Adipocyte (in vitro differentiated cells): ENCODE measurements at regions not wholly inside any gene's neighbourhood (a gene's known extent, or its start where the extent isn't known, plus 50 kb on each side); places are given as distances from the start of the nearest gene placed in this dataset.
A peak's percentile ranks its signal among the peaks of the same experiment; 100 is the strongest.

Experiments used
- DNase-seq: peaks from one replicate; pipeline ENCODE4 v3.0.0-alpha.2; 2015; ENCODE audit warnings: low read depth
- H3K27me3 ChIP-seq: replicated peaks from 2 replicates; pipeline ENCODE4 v1.7.0; 2013; ENCODE audit warnings: mild to moderate bottlenecking, low read length, moderate library complexity; ENCODE audit not compliant: control insufficient read depth, insufficient read depth
- H3K36me3 ChIP-seq: 2 replicates; pipeline ENCODE4 v1.7.0; 2013; ENCODE audit warnings: low read length, mild to moderate bottlenecking, moderate library complexity; ENCODE audit not compliant: control insufficient read depth, insufficient read depth, severe bottlenecking
- H3K4me1 ChIP-seq: 2 replicates; pipeline ENCODE4 v1.7.0; 2013; ENCODE audit warnings: mild to moderate bottlenecking, low read length, moderate library complexity; ENCODE audit not compliant: control insufficient read depth, insufficient read depth
- H3K4me3 ChIP-seq: 2 replicates; pipeline ENCODE4 v1.7.0; 2013; ENCODE audit warnings: mild to moderate bottlenecking, low read length, moderate library complexity
- H3K9ac ChIP-seq: 2 replicates; pipeline ENCODE4 v1.7.0; 2013; ENCODE audit warnings: mild to moderate bottlenecking, low read length, moderate library complexity
- H3K9me3 ChIP-seq: 2 replicates; pipeline ENCODE4 v1.7.0; 2013; ENCODE audit warnings: mild to moderate bottlenecking, low read length, moderate library complexity; ENCODE audit not compliant: control insufficient read depth

DNA sequence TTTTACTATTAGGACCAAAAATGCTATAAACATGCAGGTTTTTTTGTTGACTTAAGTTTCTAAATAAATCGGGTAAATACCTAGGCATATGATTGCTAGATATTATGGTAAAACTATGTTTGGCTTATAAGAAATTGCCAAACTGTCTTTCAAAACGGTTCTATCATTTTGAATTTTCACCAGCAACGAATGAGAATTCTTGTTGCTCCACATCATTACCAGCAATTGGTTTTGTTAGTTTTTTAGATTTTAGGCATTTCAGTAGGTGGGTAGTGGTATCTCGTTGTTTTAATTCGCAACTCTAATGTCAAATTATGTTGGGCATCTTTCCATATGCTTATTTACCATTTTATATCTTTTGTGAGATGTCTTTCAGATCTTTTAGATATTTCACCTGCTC is 510.2 kb downstream of the JRKL start:
- no peaks in the 10 kb centered on the region for H3K4me1 ChIP-seq
- no peak overlapping the region for H3K9ac ChIP-seq
- H3K4me3 ChIP-seq, result no peak overlapping the region
- H3K27me3 ChIP-seq, result no peaks in the 10 kb centered on the region
- no peaks in the 10 kb centered on the region for H3K36me3 ChIP-seq
- no peak for DNase-seq
- H3K9me3 ChIP-seq, result no peaks in the 10 kb centered on the region

DNA sequence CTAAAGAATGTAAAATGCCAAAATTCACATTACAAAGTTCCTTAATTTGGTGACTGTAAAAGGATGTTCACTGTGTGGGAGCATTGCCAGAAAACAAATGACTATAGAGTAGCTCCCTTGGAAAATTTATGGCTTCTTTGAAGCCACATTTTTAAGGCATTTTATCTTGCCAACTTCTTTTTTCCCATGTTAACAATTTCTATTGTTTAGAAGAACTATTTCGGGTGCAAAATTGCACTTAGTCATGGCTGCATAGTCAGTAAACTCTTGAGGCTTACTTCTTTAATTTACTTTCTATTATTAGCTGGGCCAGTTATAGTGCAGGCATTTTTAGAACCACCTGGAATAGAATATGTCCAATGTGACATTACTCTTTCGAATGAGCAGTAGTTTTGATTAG is 515.3 kb downstream of the JRKL start:
- no peak for DNase-seq
- Histone ChIP-seq H3K9ac (no peak overlapping the region), H3K27me3 (no peaks in the 10 kb centered on the region), H3K4me1 (peaks cover 5% of the 10 kb centered on the region), H3K9me3 (peaks cover 10% of the 10 kb centered on the region), H3K36me3 (no peaks in the 10 kb centered on the region), H3K4me3 (no peak overlapping the region)

DNA sequence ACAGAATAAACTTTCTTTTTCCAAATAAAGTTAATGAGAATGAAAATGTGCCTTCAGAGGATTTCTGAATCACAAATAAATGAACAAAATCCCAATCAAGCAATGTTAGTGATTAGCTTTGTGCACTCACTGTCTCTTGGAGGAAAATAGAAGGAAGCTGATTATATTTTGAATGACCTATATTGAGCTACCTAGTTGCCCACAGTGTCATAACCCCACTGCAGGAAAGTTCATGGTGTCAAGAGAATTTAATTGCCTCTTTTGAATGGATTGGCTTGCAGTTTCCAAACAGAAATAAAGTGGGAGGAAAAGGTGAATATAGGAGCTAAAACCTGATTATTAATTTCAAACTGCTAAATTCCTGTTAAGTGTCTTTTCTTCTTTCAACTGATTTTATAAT is 515.9 kb downstream of the JRKL start:
- peaks cover 5% of the 10 kb centered on the region for H3K4me1 ChIP-seq
- peaks cover 10% of the 10 kb centered on the region for H3K9me3 ChIP-seq
- no peak overlapping the region for H3K9ac ChIP-seq
- H3K36me3 ChIP-seq, result no peaks in the 10 kb centered on the region
- H3K27me3 ChIP-seq, result no peaks in the 10 kb centered on the region
- no peak for DNase-seq
- no peak overlapping the region for H3K4me3 ChIP-seq

DNA sequence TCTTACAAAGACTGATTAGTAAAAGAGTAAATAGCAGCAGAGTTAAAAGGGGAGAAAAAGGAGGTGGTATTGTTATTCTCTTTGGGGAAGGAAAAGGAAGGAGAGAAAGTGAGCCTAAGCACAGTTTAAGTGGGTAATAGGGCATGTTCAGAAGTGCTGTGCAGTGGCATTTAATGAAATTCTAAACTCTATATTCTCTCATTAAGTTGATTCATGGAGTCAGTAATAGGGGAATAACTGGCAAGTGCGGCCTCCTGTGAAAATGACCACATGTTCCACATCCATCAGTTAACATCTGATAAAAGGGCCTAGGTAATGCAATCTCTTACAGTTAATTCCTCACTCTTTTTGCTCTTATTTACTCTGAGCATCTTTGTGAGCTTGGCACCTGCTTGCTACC is 516.7 kb downstream of the JRKL start:
- peaks cover 5% of the 10 kb centered on the region for H3K4me1 ChIP-seq
- no peaks in the 10 kb centered on the region for H3K27me3 ChIP-seq
- no peak overlapping the region for H3K9ac ChIP-seq
- H3K4me3 ChIP-seq, result no peak overlapping the region
- no peaks in the 10 kb centered on the region for H3K36me3 ChIP-seq
- H3K9me3 ChIP-seq, result peaks cover 10% of the 10 kb centered on the region
- DNase-seq, result no peak

DNA sequence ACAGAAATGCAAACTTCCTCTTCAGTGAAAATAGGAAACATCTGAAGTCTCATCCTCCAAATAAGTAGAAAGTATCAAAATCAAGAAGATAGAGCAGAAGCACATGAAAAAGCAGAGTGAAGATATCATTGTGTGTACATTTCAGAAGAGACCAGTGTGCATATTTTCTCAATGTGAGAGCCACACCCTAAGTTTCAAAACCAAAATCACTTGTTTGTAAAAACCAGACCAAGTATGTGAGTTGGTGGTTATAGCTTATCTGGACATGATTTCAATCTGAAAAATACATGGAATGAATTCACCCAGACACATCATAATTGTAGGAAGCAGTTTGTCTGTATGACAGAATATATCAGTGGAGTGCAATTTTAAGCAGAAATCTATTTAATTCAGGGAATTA is 536.0 kb downstream of the JRKL start:
- Histone ChIP-seq H3K36me3 (no peaks in the 10 kb centered on the region), H3K27me3 (no peaks in the 10 kb centered on the region), H3K4me1 (peaks cover 4% of the 10 kb centered on the region), H3K4me3 (no peak overlapping the region), H3K9ac (no peak overlapping the region), H3K9me3 (no peaks in the 10 kb centered on the region)
- no peak for DNase-seq

DNA sequence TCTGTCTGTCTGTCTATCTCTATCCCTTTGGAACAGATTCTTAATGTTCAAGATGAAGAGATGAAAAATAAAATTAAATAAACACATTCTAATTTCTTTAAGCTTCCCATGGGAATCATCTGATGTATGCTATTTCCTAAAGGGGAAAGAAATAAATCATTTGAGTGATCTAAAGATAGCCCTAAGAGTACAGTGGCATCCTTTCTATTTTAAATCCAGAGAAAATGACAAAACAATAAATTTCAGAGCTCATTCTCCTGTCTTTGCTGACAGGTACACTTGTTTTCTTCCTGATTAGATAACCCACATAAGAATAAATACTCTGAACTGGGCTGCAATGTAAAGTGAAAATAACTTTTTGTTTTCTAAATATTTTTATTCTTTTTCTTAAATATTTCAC is 550.4 kb downstream of the JRKL start:
- no peaks in the 10 kb centered on the region for H3K27me3 ChIP-seq
- no peaks in the 10 kb centered on the region for H3K36me3 ChIP-seq
- no peaks in the 10 kb centered on the region for H3K9me3 ChIP-seq
- no peak overlapping the region for H3K4me3 ChIP-seq
- DNase-seq, result no peak
- no peak overlapping the region for H3K9ac ChIP-seq
- H3K4me1 ChIP-seq, result peaks cover 3% of the 10 kb centered on the region

DNA sequence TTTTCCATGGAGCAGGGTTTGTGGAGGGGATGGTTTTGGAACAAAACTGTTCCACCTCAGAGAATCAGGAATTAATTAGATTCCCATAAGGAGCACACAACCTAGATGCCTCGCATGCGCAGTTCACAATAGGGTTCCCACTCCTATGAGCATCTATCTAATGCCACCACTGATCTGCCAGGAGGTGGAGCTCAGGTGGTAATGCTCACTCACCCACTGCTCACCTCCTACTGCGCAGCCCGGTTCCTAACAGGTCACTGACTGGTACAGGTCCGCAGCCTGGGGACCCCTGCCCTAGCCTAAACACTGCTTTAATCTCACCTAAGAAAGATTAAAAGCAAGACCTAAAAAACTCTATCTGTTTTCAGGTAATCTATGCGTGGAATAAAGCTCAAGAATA is 553.0 kb downstream of the JRKL start:
- Histone ChIP-seq H3K9ac (no peak overlapping the region), H3K4me1 (peaks cover 3% of the 10 kb centered on the region), H3K27me3 (no peaks in the 10 kb centered on the region), H3K9me3 (no peaks in the 10 kb centered on the region), H3K36me3 (no peaks in the 10 kb centered on the region), H3K4me3 (no peak overlapping the region)
- DNase-seq, result no peak

DNA sequence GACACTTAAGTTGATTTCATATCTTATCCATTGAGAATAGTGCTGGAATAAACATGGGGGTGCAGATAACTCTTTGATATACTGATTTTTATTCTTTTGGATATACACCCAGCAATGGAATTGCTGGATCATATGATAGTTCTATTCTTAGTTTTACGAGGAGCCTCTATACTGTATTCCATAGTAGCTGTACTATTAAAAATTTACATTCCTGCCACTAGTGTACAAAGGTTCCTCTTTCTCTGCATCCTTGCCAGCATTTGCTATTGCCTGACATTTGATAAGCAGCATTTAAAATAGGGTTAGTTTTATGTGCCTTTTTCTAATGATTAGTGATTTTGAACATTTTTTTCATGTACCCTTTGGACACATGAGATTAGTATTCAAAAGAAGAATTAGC is 554.2 kb downstream of the JRKL start:
- DNase-seq, result no peak
- Histone ChIP-seq H3K4me3 (no peak overlapping the region), H3K9me3 (no peaks in the 10 kb centered on the region), H3K9ac (no peak overlapping the region), H3K4me1 (peaks cover 7% of the 10 kb centered on the region), H3K36me3 (no peaks in the 10 kb centered on the region), H3K27me3 (no peaks in the 10 kb centered on the region)

DNA sequence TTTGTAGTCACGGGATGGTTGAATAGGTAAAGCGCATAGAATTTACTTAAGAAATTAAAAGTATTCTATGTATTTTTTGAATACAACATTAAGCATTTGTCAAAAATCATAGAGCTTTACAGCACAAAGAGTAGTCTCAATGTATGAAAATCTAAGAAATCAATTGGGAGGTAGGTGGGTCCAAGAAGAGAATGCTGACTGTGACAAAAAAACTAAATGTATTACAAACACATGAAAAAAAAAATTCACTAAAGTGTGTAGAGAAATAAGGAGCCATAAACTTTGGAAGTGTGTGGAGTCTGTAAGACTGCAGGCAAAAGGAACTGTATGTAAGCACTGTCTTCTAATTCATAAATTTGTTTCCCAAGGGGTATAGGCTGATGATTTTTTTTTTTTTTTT is 558.3 kb downstream of the JRKL start:
- Histone ChIP-seq H3K9me3 (no peaks in the 10 kb centered on the region), H3K4me1 (peaks cover 21% of the 10 kb centered on the region), H3K36me3 (no peaks in the 10 kb centered on the region), H3K9ac (no peak overlapping the region), H3K27me3 (no peaks in the 10 kb centered on the region), H3K4me3 (no peak overlapping the region)
- DNase-seq, result no peak

DNA sequence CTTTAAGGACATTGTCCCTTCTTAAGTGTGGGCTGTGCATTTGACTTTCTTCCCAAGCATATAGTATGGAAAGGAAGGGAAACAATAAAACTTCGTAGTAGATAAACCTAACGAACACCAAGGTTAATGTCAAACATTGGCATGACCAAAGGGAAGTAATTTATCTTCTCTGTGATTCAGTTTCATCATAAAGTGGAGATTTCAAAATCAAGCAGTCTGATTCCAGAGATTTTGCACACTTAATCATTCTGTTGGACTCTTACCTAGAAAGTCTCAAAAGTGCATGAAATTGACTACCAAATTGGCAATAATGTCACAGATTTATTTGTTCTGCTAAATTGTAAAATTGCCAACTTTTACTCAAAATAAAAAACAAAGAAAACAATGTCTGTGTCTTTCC is 559.7 kb downstream of the JRKL start:
- H3K4me1 ChIP-seq, result peaks cover 21% of the 10 kb centered on the region
- no peak overlapping the region for H3K9ac ChIP-seq
- H3K9me3 ChIP-seq, result no peaks in the 10 kb centered on the region
- H3K36me3 ChIP-seq, result no peaks in the 10 kb centered on the region
- H3K27me3 ChIP-seq, result no peaks in the 10 kb centered on the region
- no peak for DNase-seq
- peak overlapping the region; percentile 34 for H3K4me3 ChIP-seq

DNA sequence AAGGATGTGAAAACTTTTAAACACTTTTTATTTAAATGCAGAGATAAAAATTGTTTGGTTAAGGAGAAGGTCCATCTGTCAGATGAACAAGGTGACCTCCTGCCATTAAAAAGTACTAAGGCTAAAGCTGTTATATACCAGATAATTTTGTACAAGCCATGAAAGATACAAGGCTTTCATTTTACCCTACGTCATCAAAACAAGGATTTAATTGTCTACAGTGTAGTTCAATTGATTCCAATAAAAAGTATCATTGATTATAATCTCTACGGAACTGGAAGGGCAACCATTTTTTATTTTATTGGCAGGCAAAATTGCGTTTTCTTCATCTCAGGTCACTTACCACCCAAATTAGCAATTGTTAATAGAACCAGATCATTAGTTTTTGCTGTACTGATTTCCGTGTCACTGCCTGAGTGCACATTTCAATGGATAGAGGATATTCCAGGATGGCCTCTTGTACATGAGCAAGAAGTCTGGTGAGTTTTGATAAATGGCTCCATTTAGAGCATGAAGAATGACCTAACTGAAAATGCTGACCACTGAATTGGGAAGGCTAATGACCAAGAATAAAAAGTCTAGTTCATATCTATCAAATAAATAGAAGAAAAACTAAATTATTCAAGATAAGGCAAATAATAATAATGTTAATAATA is 564.9 kb downstream of the JRKL start:
- DNase-seq, result no peak
- Histone ChIP-seq H3K27me3 (no peaks in the 10 kb centered on the region), H3K4me3 (no peak overlapping the region), H3K36me3 (no peaks in the 10 kb centered on the region), H3K9me3 (no peaks in the 10 kb centered on the region), H3K9ac (no peak overlapping the region), H3K4me1 (peaks cover 11% of the 10 kb centered on the region)

DNA sequence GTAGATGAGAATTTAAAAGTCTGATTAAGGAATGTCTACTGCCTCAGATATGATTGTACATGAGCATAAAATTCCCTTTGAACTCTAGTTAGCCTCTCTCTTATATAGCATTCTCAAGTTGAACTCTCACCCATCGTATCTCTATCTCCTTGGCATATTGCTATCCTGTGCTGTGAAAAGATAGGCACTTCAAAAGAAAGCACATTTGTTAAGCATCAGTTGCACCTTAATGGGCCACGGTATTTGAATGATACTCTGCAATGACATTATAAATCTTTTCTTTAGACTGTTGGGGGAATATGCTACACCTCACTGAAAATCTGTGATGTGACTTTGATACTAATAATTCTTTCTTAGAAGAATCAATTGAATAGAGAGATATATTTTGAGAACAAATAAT is 570.7 kb downstream of the JRKL start:
- no peaks in the 10 kb centered on the region for H3K4me1 ChIP-seq
- no peaks in the 10 kb centered on the region for H3K9me3 ChIP-seq
- DNase-seq, result no peak
- no peak overlapping the region for H3K9ac ChIP-seq
- H3K4me3 ChIP-seq, result no peak overlapping the region
- H3K27me3 ChIP-seq, result no peaks in the 10 kb centered on the region
- no peaks in the 10 kb centered on the region for H3K36me3 ChIP-seq
